OCI-LY1 (cell line): ENCODE measurements at regions not wholly inside any gene's neighbourhood (a gene's known extent, or its start where the extent isn't known, plus 50 kb on each side); places are given as distances from the start of the nearest gene placed in this dataset.

Experiments used
- CTCF ChIP-seq: fragments of 200-600 bp; sonication (generic), shearing (Covaris generic); IDR thresholded peaks from 2 replicates; pipeline ENCODE4 v1.5.1; 2017; ENCODE audit warnings: mild to moderate bottlenecking, antibody characterized with exemption, low read length, moderate library complexity, mixed read lengths
- EZH2 ChIP-seq: fragments of 200-600 bp; sonication (generic), shearing (Covaris generic); IDR thresholded peaks from 2 replicates; pipeline ENCODE4 v1.8.0; 2017; ENCODE audit warnings: borderline replicate concordance, mixed run types, mild to moderate bottlenecking, antibody characterized with exemption, low read length, moderate library complexity, mixed read lengths

- TF ChIP-seq CTCF (no peak), EZH2 (no peak)
Observed at GRCh38 chr9:113675475-113675941, 200.6 kb upstream of the ZNF618 start.
